HepG2 (cell line): ENCODE measurements at regions not wholly inside any gene's neighbourhood (a gene's known extent, or its start where the extent isn't known, plus 50 kb on each side); places are given as distances from the start of the nearest gene placed in this dataset.
A peak's percentile ranks its signal among the peaks of the same experiment; 100 is the strongest.

Experiments used
- CHD2 ChIP-seq: IDR thresholded peaks from 2 replicates; pipeline ENCODE4 v1.6.1; 2011; ENCODE audit warnings: low read depth, low read length, improper control_type of control experiment
- DMTF1 ChIP-seq: sonication (generic); formaldehyde crosslinking; IDR thresholded peaks from 2 replicates; pipeline ENCODE4 v1.4.0; 2020; ENCODE audit warnings: mild to moderate bottlenecking, missing genetic modification reagents
- ELF1 ChIP-seq: sonication (generic); formaldehyde crosslinking; IDR thresholded peaks from 2 replicates; pipeline ENCODE4 v1.4.0; 2020; ENCODE audit warnings: missing genetic modification reagents
- FIP1L1 ChIP-seq: fragments of 200-400 bp; formaldehyde crosslinking; IDR thresholded peaks from 2 replicates; pipeline ENCODE4 v1.6.1; 2018; ENCODE audit warnings: low read depth, mild to moderate bottlenecking, low read length, moderate library complexity, borderline replicate concordance; ENCODE audit not compliant: insufficient read depth
- FOSL1 ChIP-seq: sonication (generic); formaldehyde crosslinking; IDR thresholded peaks from 2 replicates; pipeline ENCODE4 v1.9.0; 2021; ENCODE audit warnings: missing genetic modification reagents, borderline replicate concordance
- HHEX ChIP-seq: IDR thresholded peaks from 2 replicates; pipeline ENCODE4 v1.6.1; 2016; ENCODE audit warnings: control low read depth
- JUNB ChIP-seq: sonication (generic); formaldehyde crosslinking; IDR thresholded peaks from 2 replicates; pipeline ENCODE4 v1.8.0; 2022; ENCODE audit warnings: missing genetic modification reagents, mild to moderate bottlenecking, borderline replicate concordance
- KAT8 ChIP-seq: IDR thresholded peaks from 2 replicates; pipeline ENCODE4 v1.6.1; 2016; ENCODE audit warnings: missing genetic modification reagents, missing compliant biosample characterization
- KMT2A ChIP-seq: sonication (generic); formaldehyde crosslinking; IDR thresholded peaks from 2 replicates; pipeline ENCODE4 v1.4.0; 2020; ENCODE audit warnings: missing genetic modification reagents
- MAF1 ChIP-seq: sonication (generic); formaldehyde crosslinking; IDR thresholded peaks from 2 replicates; pipeline ENCODE4 v1.5.0; 2020; ENCODE audit warnings: missing genetic modification reagents, borderline replicate concordance
- PCBP2 ChIP-seq: fragments of 200-400 bp; formaldehyde crosslinking; optimal IDR thresholded peaks from 2 replicates; pipeline ENCODE3; 2018; ENCODE audit warnings: low read length, low read depth; ENCODE audit not compliant: poor library complexity, severe bottlenecking
- RAD51 ChIP-seq: fragments of 450-650 bp; IDR thresholded peaks from 2 replicates; pipeline ENCODE4 v1.6.1; 2016; ENCODE audit warnings: borderline replicate concordance
- RFXAP ChIP-seq: sonication (generic); formaldehyde crosslinking; IDR thresholded peaks from 2 replicates; pipeline ENCODE4 v1.4.0; 2020; ENCODE audit warnings: missing genetic modification reagents, borderline replicate concordance
- RXRB ChIP-seq: IDR thresholded peaks from 2 replicates; pipeline ENCODE4 v1.6.1; 2016; ENCODE audit warnings: borderline replicate concordance, missing genetic modification reagents, missing compliant biosample characterization
- TAF15 ChIP-seq: fragments of 200-400 bp; formaldehyde crosslinking; IDR thresholded peaks from one replicate; pipeline ENCODE4 v1.6.1; 2018; ENCODE audit warnings: mild to moderate bottlenecking, low read depth, low read length; ENCODE audit not compliant: poor library complexity, severe bottlenecking
- TARDBP ChIP-seq: sonication (generic); formaldehyde crosslinking; IDR thresholded peaks from 2 replicates; pipeline ENCODE4 v1.8.0; 2022; ENCODE audit warnings: mild to moderate bottlenecking, missing genetic modification reagents
- TBL1XR1 ChIP-seq: fragments of 150-350 bp; IDR thresholded peaks from 2 replicates; pipeline ENCODE4 v1.6.1; 2014; ENCODE audit warnings: borderline replicate concordance, low read length; ENCODE audit not compliant: partially characterized antibody
- UBTF ChIP-seq: sonication (generic); formaldehyde crosslinking; IDR thresholded peaks from 2 replicates; pipeline ENCODE4 v1.4.0; 2020; ENCODE audit warnings: mild to moderate bottlenecking, missing genetic modification reagents
- ZHX1 ChIP-seq: sonication (generic); formaldehyde crosslinking; IDR thresholded peaks from 2 replicates; pipeline ENCODE4 v1.8.1; 2022; ENCODE audit warnings: low read depth, mild to moderate bottlenecking, missing genetic modification reagents
- ZMYM2 ChIP-seq: sonication (generic); formaldehyde crosslinking; IDR thresholded peaks from 2 replicates; pipeline ENCODE4 v1.8.0; 2022; ENCODE audit warnings: mild to moderate bottlenecking, missing genetic modification reagents
- ZNF550 ChIP-seq: sonication (generic); formaldehyde crosslinking; IDR thresholded peaks from 2 replicates; pipeline ENCODE4 v1.4.0; 2020; ENCODE audit warnings: mild to moderate bottlenecking, missing genetic modification reagents, borderline replicate concordance
- ZNF556 ChIP-seq: sonication (generic); formaldehyde crosslinking; IDR thresholded peaks from 2 replicates; pipeline ENCODE4 v1.4.0; 2020; ENCODE audit warnings: mild to moderate bottlenecking, missing genetic modification reagents, borderline replicate concordance
- ZNF619 ChIP-seq: sonication (generic); formaldehyde crosslinking; IDR thresholded peaks from 2 replicates; pipeline ENCODE4 v1.4.0; 2020; ENCODE audit warnings: mild to moderate bottlenecking, missing genetic modification reagents
- ZNF713 ChIP-seq: sonication (generic); formaldehyde crosslinking; IDR thresholded peaks from 2 replicates; pipeline ENCODE4 v1.4.0; 2020; ENCODE audit warnings: mild to moderate bottlenecking, missing genetic modification reagents

- TF ChIP-seq ZHX1 (CRISPR knock-in tag) (no peak), TBL1XR1 (no peak), TAF15 (no peak), MAF1 (CRISPR knock-in tag) (no peak), ELF1 (CRISPR knock-in tag) (no peak), CHD2 (no peak), HHEX (0 out of 2 replicates have a peak, but pooled peaks have one; percentile 16), ZMYM2 (CRISPR knock-in tag) (no peak), RAD51 (no peak), RFXAP (CRISPR knock-in tag) (0 out of 2 replicates have a peak, but pooled peaks have one; percentile 16), TARDBP (CRISPR knock-in tag) (no peak), DMTF1 (no peak), ZNF619 (CRISPR knock-in tag) (no peak), ZNF550 (CRISPR knock-in tag) (no peak), ZNF713 (CRISPR knock-in tag) (no peak), RXRB (peak; percentile 50; the same call in 1 of the 2 replicates), KMT2A (no peak), UBTF (CRISPR knock-in tag) (no peak), JUNB (CRISPR knock-in tag) (no peak), FOSL1 (CRISPR knock-in tag) (no peak), ZNF556 (no peak), KAT8 (peak; percentile 51; the same call in 1 of the 2 replicates), PCBP2 (no peak), FIP1L1 (no peak)
These were observed 71.7 kb downstream of the IGLL5 start (continued) for GRCh38 chr22:22959147-22959827.
